ENCODE measurements at regions not wholly inside any gene's neighbourhood (a gene's known extent, or its start where the extent isn't known, plus 50 kb on each side); places are given as distances from the start of the nearest gene placed in this dataset.

- TF ChIP-seq SUZ12 (IDR thresholded peaks at IDR 0.05; ENCODE audit: extremely low read depth, insufficient read depth, insufficient read length) (no peak), YY1 (IDR thresholded peaks at IDR 0.05; ENCODE audit: insufficient read depth, insufficient read length) (no peak), ZNF274 (IDR thresholded peaks at IDR 0.05; ENCODE audit: low read depth, low read length) (no peak)
- H3K9me3 ChIP-seq (ENCODE audit: insufficient read depth, low read length) = no peaks in the 10 kb centered on the region
- no peak overlapping the region for H3K9ac ChIP-seq (ENCODE audit: insufficient read length, low read depth)
- no peaks in the 10 kb centered on the region for H3K27me3 ChIP-seq (ENCODE audit: insufficient read depth, insufficient read length)
- H3K36me3 ChIP-seq (ENCODE audit: insufficient read depth, insufficient read length, low read length) = no peaks in the 10 kb centered on the region
- H3K4me3 ChIP-seq (ENCODE audit: insufficient read length, low read depth) = no peak overlapping the region
- DNase-seq (ENCODE audit: low read depth, low spot score) = peak; percentile 73
- peaks cover 2% of the 10 kb centered on the region for H3K4me1 ChIP-seq (ENCODE audit: insufficient read depth, insufficient read length)
Measured at GRCh38 chr1:229191066-229191674, 79.7 kb upstream of the RAB4A start.

GRCh38 chr1:229192031-229192430, 78.9 kb upstream of the RAB4A start:
- no peak for DNase-seq (ENCODE audit: low read depth, low spot score)
- TF ChIP-seq SUZ12 (IDR thresholded peaks at IDR 0.05; ENCODE audit: extremely low read depth, insufficient read depth, insufficient read length) (no peak), ZNF274 (IDR thresholded peaks at IDR 0.05; ENCODE audit: low read depth, low read length) (no peak), YY1 (IDR thresholded peaks at IDR 0.05; ENCODE audit: insufficient read depth, insufficient read length) (no peak)
- Histone ChIP-seq H3K4me1 (ENCODE audit: insufficient read depth, insufficient read length) (peaks cover 2% of the 10 kb centered on the region), H3K36me3 (ENCODE audit: insufficient read depth, insufficient read length, low read length) (no peaks in the 10 kb centered on the region), H3K4me3 (ENCODE audit: insufficient read length, low read depth) (no peak overlapping the region), H3K27me3 (ENCODE audit: insufficient read depth, insufficient read length) (no peaks in the 10 kb centered on the region), H3K9ac (ENCODE audit: insufficient read length, low read depth) (no peak overlapping the region), H3K9me3 (ENCODE audit: insufficient read depth, low read length) (no peaks in the 10 kb centered on the region)

- no peak overlapping the region for H3K9ac ChIP-seq (ENCODE audit: insufficient read length, low read depth)
- H3K36me3 ChIP-seq (ENCODE audit: insufficient read depth, insufficient read length, low read length) = no peaks in the 10 kb centered on the region
- H3K9me3 ChIP-seq (ENCODE audit: insufficient read depth, low read length) = no peaks in the 10 kb centered on the region
- TF ChIP-seq SUZ12 (IDR thresholded peaks at IDR 0.05; ENCODE audit: extremely low read depth, insufficient read depth, insufficient read length) (no peak), YY1 (IDR thresholded peaks at IDR 0.05; ENCODE audit: insufficient read depth, insufficient read length) (no peak), ZNF274 (IDR thresholded peaks at IDR 0.05; ENCODE audit: low read depth, low read length) (no peak)
- no peak for DNase-seq (ENCODE audit: low read depth, low spot score)
- peaks cover 2% of the 10 kb centered on the region for H3K4me1 ChIP-seq (ENCODE audit: insufficient read depth, insufficient read length)
- no peak overlapping the region for H3K4me3 ChIP-seq (ENCODE audit: insufficient read length, low read depth)
- H3K27me3 ChIP-seq (ENCODE audit: insufficient read depth, insufficient read length) = no peaks in the 10 kb centered on the region
Measured at GRCh38 chr1:229192853-229193252, 78.1 kb upstream of the RAB4A start.

GRCh38 chr1:229194096-229194495, 76.8 kb upstream of the RAB4A start:
- Histone ChIP-seq H3K36me3 (ENCODE audit: insufficient read depth, insufficient read length, low read length) (no peaks in the 10 kb centered on the region), H3K9me3 (ENCODE audit: insufficient read depth, low read length) (no peaks in the 10 kb centered on the region), H3K27me3 (ENCODE audit: insufficient read depth, insufficient read length) (no peaks in the 10 kb centered on the region), H3K4me3 (ENCODE audit: insufficient read length, low read depth) (no peak overlapping the region), H3K9ac (ENCODE audit: insufficient read length, low read depth) (no peak overlapping the region), H3K4me1 (ENCODE audit: insufficient read depth, insufficient read length) (peaks cover 2% of the 10 kb centered on the region)
- TF ChIP-seq SUZ12 (IDR thresholded peaks at IDR 0.05; ENCODE audit: extremely low read depth, insufficient read depth, insufficient read length) (no peak), YY1 (IDR thresholded peaks at IDR 0.05; ENCODE audit: insufficient read depth, insufficient read length) (no peak), ZNF274 (IDR thresholded peaks at IDR 0.05; ENCODE audit: low read depth, low read length) (no peak)
- DNase-seq (ENCODE audit: low read depth, low spot score) = no peak

GRCh38 chr1:229195246-229195645, 75.7 kb upstream of the RAB4A start:
- H3K9ac ChIP-seq (ENCODE audit: insufficient read length, low read depth) = no peak overlapping the region
- H3K36me3 ChIP-seq (ENCODE audit: insufficient read depth, insufficient read length, low read length) = no peaks in the 10 kb centered on the region
- H3K4me1 ChIP-seq (ENCODE audit: insufficient read depth, insufficient read length) = peaks cover 3% of the 10 kb centered on the region
- no peaks in the 10 kb centered on the region for H3K9me3 ChIP-seq (ENCODE audit: insufficient read depth, low read length)
- H3K27me3 ChIP-seq (ENCODE audit: insufficient read depth, insufficient read length) = no peaks in the 10 kb centered on the region
- no peak for DNase-seq (ENCODE audit: low read depth, low spot score)
- H3K4me3 ChIP-seq (ENCODE audit: insufficient read length, low read depth) = no peak overlapping the region
- TF ChIP-seq ZNF274 (IDR thresholded peaks at IDR 0.05; ENCODE audit: low read depth, low read length) (no peak), SUZ12 (IDR thresholded peaks at IDR 0.05; ENCODE audit: extremely low read depth, insufficient read depth, insufficient read length) (no peak), YY1 (IDR thresholded peaks at IDR 0.05; ENCODE audit: insufficient read depth, insufficient read length) (no peak)

GRCh38 chr1:229196404-229197264, 74.3 kb upstream of the RAB4A start:
- Histone ChIP-seq H3K9ac (ENCODE audit: insufficient read length, low read depth) (no peak overlapping the region), H3K4me3 (ENCODE audit: insufficient read length, low read depth) (no peak overlapping the region), H3K4me1 (ENCODE audit: insufficient read depth, insufficient read length) (peaks cover 3% of the 10 kb centered on the region), H3K27me3 (ENCODE audit: insufficient read depth, insufficient read length) (no peaks in the 10 kb centered on the region), H3K36me3 (ENCODE audit: insufficient read depth, insufficient read length, low read length) (no peaks in the 10 kb centered on the region), H3K9me3 (ENCODE audit: insufficient read depth, low read length) (no peaks in the 10 kb centered on the region)
- DNase-seq (ENCODE audit: low read depth, low spot score) = no peak
- TF ChIP-seq ZNF274 (IDR thresholded peaks at IDR 0.05; ENCODE audit: low read depth, low read length) (no peak), YY1 (IDR thresholded peaks at IDR 0.05; ENCODE audit: insufficient read depth, insufficient read length) (no peak), SUZ12 (IDR thresholded peaks at IDR 0.05; ENCODE audit: extremely low read depth, insufficient read depth, insufficient read length) (no peak)

- Histone ChIP-seq H3K9me3 (ENCODE audit: insufficient read depth, low read length) (no peaks in the 10 kb centered on the region), H3K4me3 (ENCODE audit: insufficient read length, low read depth) (no peak overlapping the region), H3K27me3 (ENCODE audit: insufficient read depth, insufficient read length) (no peaks in the 10 kb centered on the region), H3K4me1 (ENCODE audit: insufficient read depth, insufficient read length) (peaks cover 3% of the 10 kb centered on the region), H3K36me3 (ENCODE audit: insufficient read depth, insufficient read length, low read length) (no peaks in the 10 kb centered on the region), H3K9ac (ENCODE audit: insufficient read length, low read depth) (no peak overlapping the region)
- no peak for DNase-seq (ENCODE audit: low read depth, low spot score)
- no peak for TF ChIP-seq YY1 (IDR thresholded peaks at IDR 0.05; ENCODE audit: insufficient read depth, insufficient read length)
- no peak for TF ChIP-seq SUZ12 (IDR thresholded peaks at IDR 0.05; ENCODE audit: extremely low read depth, insufficient read depth, insufficient read length)
- TF ChIP-seq ZNF274 (IDR thresholded peaks at IDR 0.05; ENCODE audit: low read depth, low read length) = no peak
Measured at GRCh38 chr1:229197265-229197585, 73.7 kb upstream of the RAB4A start.

Measured in NT2/D1 (cell line).